A549 (cell line): ENCODE measurements at regions not wholly inside any gene's neighbourhood (a gene's known extent, or its start where the extent isn't known, plus 50 kb on each side); places are given as distances from the start of the nearest gene placed in this dataset.

ENCODE experiments used
- ATAC-seq, 2 experiments: fragments of 200-7000 bp in 1 of 2; fragments of >200 bp in 1 of 2; cut with Nextera tagmentation in 1 of 2; cut with Tn5 transposase in 1 of 2; 3 replicates each; pipeline versions ENCODE4 v1.8.0 to v1.9.1; 2018 to 2020; ENCODE audit warnings: mild to moderate bottlenecking in 1 of 2, moderate library complexity in 1 of 2
- CTCF ChIA-PET: fragments of 300-600 bp; sonication (Branson Sonifier 250); formaldehyde crosslinking; extraction: SDS; loops from one replicate; lab custom pipeline; 2021; ENCODE audit warnings: antibody characterized with exemption, inconsistent platforms; lab: Yijun Ruan, JAX
- POLR2A ChIA-PET: fragments of 350-600 bp; formaldehyde crosslinking; extraction: SDS; loops from one replicate; lab custom pipeline; 2021; ENCODE audit warnings: antibody characterized with exemption, inconsistent platforms; lab: Yijun Ruan, JAX
- DNase-seq, 2 experiments: peaks; one replicate each; pipeline versions ENCODE4 v3.0.0 to v3.0.0-alpha.2; 2011 to 2016; ENCODE audit warnings: low read depth in 1 of 2, low spot score in 1 of 2
- FAIRE-seq: peaks from 2 replicates; lab custom pipeline; 2011; peaks lifted over from hg19 to GRCh38; lab: Jason Lieb, UNC
- H3K27ac ChIP-seq, 2 experiments: fragments of >200 bp; sonication (Bioruptor Twin); formaldehyde crosslinking; 3 replicates each; pipeline ENCODE4 v1.5.1; 2016 to 2017
- H3K4me1 ChIP-seq: fragments of >200 bp; sonication (Bioruptor Twin); formaldehyde crosslinking; 3 replicates; pipeline ENCODE4 v1.6.1; 2016
- H3K4me2 ChIP-seq: fragments of >200 bp; sonication (Bioruptor Twin); formaldehyde crosslinking; 3 replicates; pipeline ENCODE4 v1.6.1; 2016
- H3K4me3 ChIP-seq: fragments of >200 bp; sonication (Bioruptor Twin); formaldehyde crosslinking; 3 replicates; pipeline ENCODE4 v1.5.1; 2016
- H3K9me3 ChIP-seq: fragments of >200 bp; sonication (Bioruptor Twin); formaldehyde crosslinking; 3 replicates; pipeline ENCODE4 v1.6.1; 2016
- ATOH8 ChIP-seq: fragments of 250-450 bp; sonication (Bioruptor Pico); IDR thresholded peaks from 2 replicates; pipeline ENCODE4 v1.5.0; 2020; ENCODE audit warnings: low read depth, mild to moderate bottlenecking, moderate library complexity
- BHLHE40 ChIP-seq: IDR thresholded peaks from 2 replicates; pipeline ENCODE4 v1.6.1; 2012; ENCODE audit warnings: low read depth, low read length, inconsistent platforms
- CBX2 ChIP-seq: fragments of 200-600 bp; sonication (generic); IDR thresholded peaks from 2 replicates; pipeline ENCODE4 v1.6.1; 2016; ENCODE audit warnings: low read depth, mild to moderate bottlenecking, borderline replicate concordance
- CEBPB ChIP-seq, 2 experiments: fragments of >200 bp in 1 of 2; sonication (Bioruptor Twin) in 1 of 2; formaldehyde crosslinking in 1 of 2; IDR thresholded peaks; 2 replicates each; pipeline ENCODE4 v1.6.1; 2012 to 2016
- CTCF ChIP-seq: fragments of >200 bp; sonication (Bioruptor Twin); formaldehyde crosslinking; IDR thresholded peaks from 3 replicates; pipeline ENCODE4 v1.5.1; 2016
- EHMT2 ChIP-seq: fragments of 200-600 bp; sonication (generic); IDR thresholded peaks from 2 replicates; pipeline ENCODE4 v1.6.1; 2016; ENCODE audit warnings: antibody characterized with exemption, low read depth, mild to moderate bottlenecking, moderate library complexity
- EP300 ChIP-seq, 2 experiments: fragments of >200 bp; sonication (Bioruptor Twin); formaldehyde crosslinking; IDR thresholded peaks; 2 replicates in 1 of 2; 3 replicates in 1 of 2; pipeline ENCODE4 v1.6.1; 2016 to 2017
- FOSB ChIP-seq: fragments of 250-450 bp; sonication (Bioruptor Pico); IDR thresholded peaks from 2 replicates; pipeline ENCODE4 v1.5.0; 2020; ENCODE audit warnings: mild to moderate bottlenecking, moderate library complexity
- FOSL2 ChIP-seq, 2 experiments: fragments of 450-650 bp in 1 of 2; fragments of >200 bp in 1 of 2; sonication (Bioruptor Twin) in 1 of 2; formaldehyde crosslinking; IDR thresholded peaks; 2 replicates each; pipeline versions ENCODE4 v1.5.0 to v1.6.1; 2016 to 2020; ENCODE audit warnings: mild to moderate bottlenecking in 1 of 2, moderate library complexity in 1 of 2
- HES2 ChIP-seq: fragments of >200 bp; sonication (Bioruptor Twin); formaldehyde crosslinking; IDR thresholded peaks from 2 replicates; pipeline ENCODE4 v1.6.1; 2016
- HOXA7 ChIP-seq: fragments of 250-450 bp; sonication (Bioruptor Pico); IDR thresholded peaks from 2 replicates; pipeline ENCODE4 v1.5.0; 2020; ENCODE audit warnings: mild to moderate bottlenecking, moderate library complexity
- JUNB ChIP-seq: fragments of >200 bp; sonication (Bioruptor Twin); formaldehyde crosslinking; IDR thresholded peaks from 2 replicates; pipeline ENCODE4 v1.6.1; 2016
- KDM1A ChIP-seq: fragments of 200-600 bp; sonication (generic); IDR thresholded peaks from 2 replicates; pipeline ENCODE4 v1.6.1; 2016; ENCODE audit warnings: low read depth, mild to moderate bottlenecking
- MAZ ChIP-seq: fragments of 150-350 bp; IDR thresholded peaks from 2 replicates; pipeline ENCODE4 v1.6.1; 2014; ENCODE audit warnings: antibody characterized with exemption, low read depth, low read length, borderline replicate concordance
- NFE2L2 ChIP-seq: fragments of 150-350 bp; conservative IDR thresholded peaks from 2 replicates; pipeline ENCODE4 v1.6.1; 2014; ENCODE audit warnings: low read length
- NPAS2 ChIP-seq: fragments of 250-450 bp; sonication (Bioruptor Pico); IDR thresholded peaks from 2 replicates; pipeline ENCODE4 v1.8.0; 2022; ENCODE audit warnings: mild to moderate bottlenecking, moderate library complexity, borderline replicate concordance
- POLR2A ChIP-seq: IDR thresholded peaks from 2 replicates; pipeline ENCODE4 v1.6.1; 2012; ENCODE audit warnings: mild to moderate bottlenecking, low read length
- POLR2AphosphoS2 ChIP-seq: conservative IDR thresholded peaks from 2 replicates; pipeline ENCODE4 v1.6.1; 2012; ENCODE audit warnings: low read length, improper control_type of control experiment, inconsistent platforms
- RARB ChIP-seq: fragments of 250-450 bp; sonication (Bioruptor Pico); IDR thresholded peaks from 2 replicates; pipeline ENCODE4 v1.8.0; 2021; ENCODE audit warnings: mild to moderate bottlenecking, moderate library complexity
- REST ChIP-seq: fragments of 200-600 bp; sonication (generic); IDR thresholded peaks from 2 replicates; pipeline ENCODE4 v1.6.1; 2016; ENCODE audit warnings: antibody characterized with exemption, mild to moderate bottlenecking, moderate library complexity
- RFX5 ChIP-seq: fragments of 450-650 bp; IDR thresholded peaks from 2 replicates; pipeline ENCODE4 v1.7.1; 2014; ENCODE audit warnings: antibody characterized with exemption, mild to moderate bottlenecking, moderate library complexity
- SREBF2 ChIP-seq: fragments of 450-650 bp; IDR thresholded peaks from 2 replicates; pipeline ENCODE4 v1.6.1; 2014; ENCODE audit warnings: mild to moderate bottlenecking, moderate library complexity
- TP53 ChIP-seq: fragments of 250-450 bp; sonication (Bioruptor Pico); IDR thresholded peaks from 2 replicates; pipeline ENCODE4 v1.5.0; 2021; ENCODE audit warnings: mild to moderate bottlenecking, moderate library complexity
- ZC3H11A ChIP-seq: fragments of 450-650 bp; IDR thresholded peaks from 2 replicates; pipeline ENCODE4 v1.6.1; 2014; ENCODE audit warnings: antibody characterized with exemption, mild to moderate bottlenecking
- ZFP36 ChIP-seq: fragments of 450-650 bp; IDR thresholded peaks from 2 replicates; pipeline ENCODE4 v1.6.1; 2014; ENCODE audit warnings: borderline replicate concordance; ENCODE audit not compliant: partially characterized antibody
- ZNF302 ChIP-seq: fragments of 250-450 bp; sonication (Bioruptor Pico); IDR thresholded peaks from 2 replicates; pipeline ENCODE4 v1.9.0; 2021; ENCODE audit warnings: inconsistent platforms, mild to moderate bottlenecking, moderate library complexity
- ZSCAN20 ChIP-seq: fragments of 250-450 bp; sonication (Bioruptor Pico); IDR thresholded peaks from 2 replicates; pipeline ENCODE4 v1.8.0; 2022; ENCODE audit warnings: mild to moderate bottlenecking, moderate library complexity
- WGBS: methylation state at CpG from one replicate; pipeline ENCODE4 v1.1.6; 2017; ENCODE audit errors: missing lambda C conversion rate; 5-methylcytosine and 5-hydroxymethylcytosine counted together

- ChIA-PET CTCF (no interaction called here), POLR2A (no interaction called here)
- ATAC-seq (no peak), DNase-seq (no peak), FAIRE-seq (no peak)
- Histone ChIP-seq H3K4me2 (no peak overlapping the region), H3K4me1 (no peaks in the 10 kb centered on the region)
- WGBS, result 0% methylated on average over 2 of the region's 2 CpGs
- TF ChIP-seq CTCF (no peak), SREBF2 (no peak), NPAS2 (no peak), CBX2 (no peak), ZNF302 (CRISPR knock-in tag) (no peak), BHLHE40 (no peak), TP53 (no peak), FOSL2 (IDR thresholded peaks at IDR 0.05) (no peak), FOSL2 (CRISPR knock-in tag; IDR thresholded peaks at IDR 0.05) (no peak), FOSB (CRISPR knock-in tag) (no peak), JUNB (no peak), CEBPB (IDR thresholded peaks at IDR 0.05) (no peak), HOXA7 (CRISPR knock-in tag) (no peak), POLR2AphosphoS2 (no peak), EHMT2 (no peak), MAZ (no peak), ATOH8 (CRISPR knock-in tag) (no peak), KDM1A (no peak), POLR2A (no peak), RARB (CRISPR knock-in tag) (no peak), ZC3H11A (no peak)
- TF ChIP-seq, all 56 proteins: peak for 0
- Histone ChIP-seq H3K4me3 (no peak overlapping the region), H3K27ac (no peak overlapping the region), H3K9me3 (no peaks in the 10 kb centered on the region)
Observed at GRCh38 chr6:40170856-40171255, 236.6 kb upstream of the MOCS1 start.

- FAIRE-seq, result no peak
- TF ChIP-seq EP300 (IDR thresholded peaks at IDR 0.05) (no peak), ZFP36 (no peak), ZSCAN20 (CRISPR knock-in tag) (no peak), REST (no peak), RFX5 (no peak), CBX2 (no peak), HES2 (no peak), NFE2L2 (no peak), MAZ (no peak)
Observed at GRCh38 chr6:40169878-40170277, 235.6 kb upstream of the MOCS1 start.

More at GRCh38 chr6:40169878-40170277, 235.6 kb upstream of the MOCS1 start:
- ATAC-seq, result no peak
- Histone ChIP-seq H3K4me2 (no peak overlapping the region), H3K9me3 (no peaks in the 10 kb centered on the region), H3K4me3 (no peak overlapping the region), H3K4me1 (no peaks in the 10 kb centered on the region), H3K27ac (no peak overlapping the region)
- POLR2A ChIA-PET, result no interaction called here
- CTCF ChIA-PET, result no interaction called here
- no peak for DNase-seq
- 14% methylated on average over 5 of the region's 7 CpGs for WGBS
